SU-DHL-6 (cell line): ENCODE measurements at regions not wholly inside any gene's neighbourhood (a gene's known extent, or its start where the extent isn't known, plus 50 kb on each side); places are given as distances from the start of the nearest gene placed in this dataset.
"Not testable (repeated sequence)": the region's sequence is repeated elsewhere in the genome, so short reads cannot be mapped to it uniquely, and the experiment has no call there.

Experiments
- H2AFZ ChIP-seq: fragments of 200-600 bp; sonication (generic); 2 replicates; pipeline ENCODE4 v1.6.1; 2014; ENCODE audit warnings: low read depth, mild to moderate bottlenecking, moderate library complexity, mixed read lengths, antibody characterized with exemption, low read length; ENCODE audit not compliant: severe bottlenecking
- H3F3A ChIP-seq: fragments of 200-600 bp; shearing (Covaris generic); 2 replicates; pipeline ENCODE4 v1.6.0; 2016; ENCODE audit warnings: antibody characterized with exemption, mild to moderate bottlenecking; ENCODE audit not compliant: insufficient read depth
- H3K27ac ChIP-seq: fragments of 200-600 bp; sonication (generic); 2 replicates; pipeline ENCODE4 v1.5.1; 2016; ENCODE audit warnings: low read depth, mild to moderate bottlenecking, low read length, moderate library complexity, mixed read lengths
- H3K27me3 ChIP-seq: fragments of 200-600 bp; sonication (generic), shearing (Covaris generic); 2 replicates; pipeline ENCODE4 v1.6.0; 2014; ENCODE audit warnings: mild to moderate bottlenecking, low read length
- H3K36me3 ChIP-seq: fragments of 200-600 bp; sonication (generic); 2 replicates; pipeline ENCODE4 v1.6.1; 2014; ENCODE audit warnings: mild to moderate bottlenecking, low read length, mixed read lengths
- H3K4me2 ChIP-seq: fragments of 300-600, 200-600 bp; shearing (Covaris generic), sonication (generic); 2 replicates; pipeline ENCODE4 v1.6.0; 2014; ENCODE audit warnings: low read length, low read depth, mild to moderate bottlenecking; ENCODE audit not compliant: poor library complexity, severe bottlenecking
- H3K4me3 ChIP-seq: fragments of 200-600 bp; sonication (generic); 2 replicates; pipeline ENCODE4 v1.5.1; 2014; ENCODE audit warnings: antibody characterized with exemption, low read length, mild to moderate bottlenecking, mixed read lengths; ENCODE audit not compliant: insufficient read depth, poor library complexity, severe bottlenecking
- H3K79me2 ChIP-seq: fragments of 200-600 bp; sonication (generic); 2 replicates; pipeline ENCODE4 v1.6.1; 2014; ENCODE audit warnings: mild to moderate bottlenecking, low read length, moderate library complexity; ENCODE audit not compliant: insufficient read depth
- H3K9ac ChIP-seq: fragments of 200-600 bp; sonication (generic); 2 replicates; pipeline ENCODE4 v1.7.0; 2014; ENCODE audit warnings: mild to moderate bottlenecking, low read length
- H3K9me2 ChIP-seq: fragments of 200-600 bp; sonication (generic); replicated peaks from 2 replicates; pipeline ENCODE4 v1.6.1; 2014; ENCODE audit warnings: low read length; ENCODE audit not compliant: insufficient read depth
- H3K9me3 ChIP-seq: fragments of 200-600 bp; sonication (generic); 2 replicates; pipeline ENCODE4 v1.6.1; 2014; ENCODE audit warnings: low read length, mixed read lengths; ENCODE audit not compliant: insufficient read depth
- H4K20me1 ChIP-seq: fragments of 200-600 bp; sonication (generic); 2 replicates; pipeline ENCODE4 v1.6.1; 2014; ENCODE audit warnings: low read depth, mild to moderate bottlenecking, antibody characterized with exemption, low read length, moderate library complexity, mixed read lengths
- CTCF ChIP-seq: fragments of 200-600 bp; sonication (generic); IDR thresholded peaks from one replicate; pipeline ENCODE4 v1.5.1; 2017; ENCODE audit warnings: antibody characterized with exemption, mild to moderate bottlenecking, low read length, moderate library complexity; ENCODE audit not compliant: insufficient read depth, poor library complexity, severe bottlenecking
- EZH2phosphoT487 ChIP-seq: fragments of 200-600 bp; sonication (generic), shearing (Covaris generic); conservative IDR thresholded peaks from 2 replicates; pipeline ENCODE4 v1.6.1; 2018; ENCODE audit warnings: mild to moderate bottlenecking, antibody characterized with exemption, low read length, moderate library complexity, mixed read lengths

- Histone ChIP-seq H3K27me3 (no peaks in the 10 kb centered on the region), H2AFZ (no peak overlapping the region), H3K9me3 (no peaks in the 10 kb centered on the region; the same call in 1 of the 2 replicates), H3K4me2 (peak overlapping the region; percentile 29), H3K27ac (0 out of 2 replicates have a peak overlapping the region, but pooled peaks have one; percentile 5), H4K20me1 (no peaks in the 10 kb centered on the region), H3K79me2 (no peaks in the 10 kb centered on the region), H3K9ac (no peak overlapping the region), H3K9me2 (no peaks in the 10 kb centered on the region), H3F3A (no peaks in the 10 kb centered on the region), H3K4me3 (no peak overlapping the region), H3K36me3 (no peaks in the 10 kb centered on the region)
- TF ChIP-seq CTCF (no peak), EZH2phosphoT487 (no peak)
Observed at GRCh38 chr12:14099994-14100393, 118.6 kb upstream of the GRIN2B start.

- not testable (repeated sequence) for H3K36me3 ChIP-seq, H2AFZ ChIP-seq, H3K9me3 ChIP-seq, H3K4me2 ChIP-seq, H3K9me2 ChIP-seq, H3K79me2 ChIP-seq, H3K9ac ChIP-seq, H3K27me3 ChIP-seq, H4K20me1 ChIP-seq, H3F3A ChIP-seq, H3K27ac ChIP-seq, H3K4me3 ChIP-seq
Observed at GRCh38 chr12:14101556-14101955, 120.2 kb upstream of the GRIN2B start.

GRCh38 chr12:14111230-14111865 is 129.9 kb upstream of the GRIN2B start:
- Histone ChIP-seq H3K4me2 (peak overlapping the region; percentile 49), H3K27ac (peak overlapping the region; percentile 75), H2AFZ (peak overlapping the region; percentile 52)

More at GRCh38 chr12:14111230-14111865, 129.9 kb upstream of the GRIN2B start:
- Histone ChIP-seq H3K27me3 (no peaks in the 10 kb centered on the region), H3K79me2 (no peaks in the 10 kb centered on the region), H3K4me3 (no peak overlapping the region), H4K20me1 (no peaks in the 10 kb centered on the region), H3K36me3 (no peaks in the 10 kb centered on the region), H3K9me2 (no peaks in the 10 kb centered on the region), H3K9me3 (no peaks in the 10 kb centered on the region), H3K9ac (peak overlapping the region; percentile 59), H3F3A (no peaks in the 10 kb centered on the region; the same call in 1 of the 2 replicates)
- TF ChIP-seq CTCF = peak; percentile 27
- no peak for TF ChIP-seq EZH2phosphoT487
